Type B pancreatic cell (in vitro differentiated cells): ENCODE measurements at regions not wholly inside any gene's neighbourhood (a gene's known extent, or its start where the extent isn't known, plus 50 kb on each side); places are given as distances from the start of the nearest gene placed in this dataset.

ENCODE experiments used
- DNase-seq: peaks from one replicate; pipeline ENCODE4 v3.0.0; 2021; ENCODE audit warnings: mixed read lengths; ENCODE audit not compliant: unreplicated experiment; ENCODE audit errors: extremely low spot score
- H3K27ac Mint-ChIP-seq: 2 replicates; pipeline ENCODE4 v1.8.0; 2021; ENCODE audit warnings: mild to moderate bottlenecking, mixed read lengths
- H3K27me3 Mint-ChIP-seq: 2 replicates; pipeline ENCODE4 v1.8.0; 2021; ENCODE audit warnings: mixed read lengths
- H3K36me3 Mint-ChIP-seq: 2 replicates; pipeline ENCODE4 v1.8.0; 2021; ENCODE audit warnings: mixed read lengths
- H3K4me1 Mint-ChIP-seq: one replicate; pipeline ENCODE4 v1.8.0; 2021; ENCODE audit warnings: mixed read lengths; ENCODE audit not compliant: unreplicated experiment
- H3K4me3 Mint-ChIP-seq: 2 replicates; pipeline ENCODE4 v1.8.0; 2021; ENCODE audit warnings: mild to moderate bottlenecking, mixed read lengths
- H3K9me3 Mint-ChIP-seq: 2 replicates; pipeline ENCODE4 v1.8.0; 2021; ENCODE audit warnings: mixed read lengths
- CTCF ChIP-seq: fragments of 200-600 bp; sonication (generic); conservative IDR thresholded peaks from 2 replicates; pipeline ENCODE4 v1.5.0; 2021; ENCODE audit warnings: antibody characterized with exemption, mild to moderate bottlenecking

GRCh38 chr18:11339188-11339775, 189.9 kb upstream of the PIEZO2 start:
- Mint-ChIP-seq H3K27ac (no peak overlapping the region), H3K4me1 (no peaks in the 10 kb centered on the region), H3K36me3 (peaks cover 6% of the 10 kb centered on the region), H3K27me3 (no peaks in the 10 kb centered on the region), H3K9me3 (peaks cover 23% of the 10 kb centered on the region), H3K4me3 (no peak overlapping the region)
- TF ChIP-seq CTCF = no peak
- no peak for DNase-seq

- no peak for TF ChIP-seq CTCF
- Mint-ChIP-seq H3K9me3 (peaks cover 6% of the 10 kb centered on the region), H3K4me3 (no peak overlapping the region), H3K27ac (no peak overlapping the region), H3K27me3 (no peaks in the 10 kb centered on the region), H3K36me3 (no peaks in the 10 kb centered on the region), H3K4me1 (no peaks in the 10 kb centered on the region)
- no peak for DNase-seq
These were observed 186.9 kb upstream of the PIEZO2 start for GRCh38 chr18:11336241-11336640.

- Mint-ChIP-seq H3K9me3 (no peaks in the 10 kb centered on the region), H3K4me3 (no peak overlapping the region), H3K27me3 (no peaks in the 10 kb centered on the region), H3K4me1 (peaks cover 8% of the 10 kb centered on the region), H3K27ac (no peak overlapping the region), H3K36me3 (no peaks in the 10 kb centered on the region)
- no peak for TF ChIP-seq CTCF
- DNase-seq = no peak
These were observed 178.1 kb upstream of the PIEZO2 start for GRCh38 chr18:11327391-11328009.

GRCh38 chr18:11324956-11325882, 175.8 kb upstream of the PIEZO2 start:
- no peak overlapping the region for H3K4me3 Mint-ChIP-seq
- DNase-seq = no peak
- no peak for TF ChIP-seq CTCF
- H3K4me1 Mint-ChIP-seq = peaks cover 8% of the 10 kb centered on the region
- H3K27ac Mint-ChIP-seq = no peak overlapping the region
- no peaks in the 10 kb centered on the region for H3K27me3 Mint-ChIP-seq
- H3K36me3 Mint-ChIP-seq = no peaks in the 10 kb centered on the region
- no peaks in the 10 kb centered on the region for H3K9me3 Mint-ChIP-seq

- peaks cover 8% of the 10 kb centered on the region for H3K4me1 Mint-ChIP-seq
- H3K27me3 Mint-ChIP-seq = no peaks in the 10 kb centered on the region
These were observed 175.1 kb upstream of the PIEZO2 start for GRCh38 chr18:11324510-11324909.

More at GRCh38 chr18:11324510-11324909, 175.1 kb upstream of the PIEZO2 start:
- Mint-ChIP-seq H3K27ac (no peak overlapping the region), H3K9me3 (no peaks in the 10 kb centered on the region), H3K4me3 (no peak overlapping the region), H3K36me3 (no peaks in the 10 kb centered on the region)
- TF ChIP-seq CTCF = no peak
- no peak for DNase-seq
